Right renal pelvis (tissue), 4 donors: ENCODE measurements at regions not wholly inside any gene's neighbourhood (a gene's known extent, or its start where the extent isn't known, plus 50 kb on each side); places are given as distances from the start of the nearest gene placed in this dataset.

ENCODE experiments used
- DNase-seq, 4 donors: peaks; one replicate each; pipeline ENCODE4 v3.0.0-alpha.2; 2013; ENCODE audit warnings: low read depth in 4 of 4, low spot score in 3 of 4, missing footprints in 1 of 4

GRCh38 chr11:116644201-116644940 is 128.4 kb downstream of the BUD13 start:
- DNase-seq: no peak

GRCh38 chr11:116643521-116643920 is 129.3 kb downstream of the BUD13 start:
- DNase-seq: no peak

GRCh38 chr11:116642902-116643301 is 129.9 kb downstream of the BUD13 start:
- DNase-seq: no peak

GRCh38 chr11:116642481-116642880 is 130.3 kb downstream of the BUD13 start:
- DNase-seq: no peak

GRCh38 chr11:116641561-116642045 is 131.2 kb downstream of the BUD13 start:
- DNase-seq: peak in 3 of 4 donors; percentile 18 to 31 (median 31)

- no peak for DNase-seq
Observed at GRCh38 chr11:116640641-116641402, 132.0 kb downstream of the BUD13 start.

- DNase-seq: no peak
Observed at GRCh38 chr11:116638463-116638862, 134.3 kb downstream of the BUD13 start.

- no peak for DNase-seq
Observed at GRCh38 chr11:116637766-116638165, 135.0 kb downstream of the BUD13 start.

- no peak for DNase-seq
Observed at GRCh38 chr11:116636341-116636929, 136.4 kb downstream of the BUD13 start.

GRCh38 chr11:116631201-116631600 is 141.6 kb downstream of the BUD13 start:
- DNase-seq: no peak

- no peak for DNase-seq
Observed at GRCh38 chr11:116618461-116618860, 154.3 kb downstream of the BUD13 start.

GRCh38 chr11:116615211-116615865 is 157.4 kb downstream of the BUD13 start:
- DNase-seq: no peak

- no peak for DNase-seq
Observed at GRCh38 chr11:116614306-116615210, 158.2 kb downstream of the BUD13 start.

GRCh38 chr11:116613206-116613875 is 159.4 kb downstream of the BUD13 start:
- no peak for DNase-seq

- DNase-seq: no peak
Observed at GRCh38 chr11:116611998-116612620, 160.7 kb downstream of the BUD13 start.

GRCh38 chr11:116610190-116610589 is 162.6 kb downstream of the BUD13 start:
- DNase-seq: no peak

- DNase-seq: no peak
Observed at GRCh38 chr11:116607027-116607426, 165.8 kb downstream of the BUD13 start.

- peak; percentile 48 to 72 (median 58) for DNase-seq
Observed at GRCh38 chr11:116605543-116606459, 167.0 kb downstream of the BUD13 start.
